ENCODE measurements at regions not wholly inside any gene's neighbourhood (a gene's known extent, or its start where the extent isn't known, plus 50 kb on each side); places are given as distances from the start of the nearest gene placed in this dataset.

DNA sequence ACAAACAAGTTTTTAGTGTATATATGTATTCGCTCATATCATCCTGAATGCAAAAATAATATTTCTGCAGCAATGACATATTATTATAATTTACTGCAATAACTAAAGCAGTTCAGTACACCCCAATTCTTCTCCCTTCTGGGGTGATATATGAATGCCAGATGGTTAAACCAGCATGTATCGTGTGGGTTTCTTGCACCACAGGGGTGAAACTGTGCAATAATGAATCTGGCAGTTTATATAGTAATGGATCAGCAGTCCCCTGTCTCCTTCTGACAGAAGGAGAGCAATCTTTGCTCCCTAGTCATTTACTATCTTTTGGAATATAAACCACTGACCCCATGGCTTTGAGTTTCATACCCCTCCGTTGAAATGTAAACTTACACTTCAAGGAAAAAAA is 228.6 kb upstream of the KLHL1 start:
- TF ChIP-seq, protein P1, sequence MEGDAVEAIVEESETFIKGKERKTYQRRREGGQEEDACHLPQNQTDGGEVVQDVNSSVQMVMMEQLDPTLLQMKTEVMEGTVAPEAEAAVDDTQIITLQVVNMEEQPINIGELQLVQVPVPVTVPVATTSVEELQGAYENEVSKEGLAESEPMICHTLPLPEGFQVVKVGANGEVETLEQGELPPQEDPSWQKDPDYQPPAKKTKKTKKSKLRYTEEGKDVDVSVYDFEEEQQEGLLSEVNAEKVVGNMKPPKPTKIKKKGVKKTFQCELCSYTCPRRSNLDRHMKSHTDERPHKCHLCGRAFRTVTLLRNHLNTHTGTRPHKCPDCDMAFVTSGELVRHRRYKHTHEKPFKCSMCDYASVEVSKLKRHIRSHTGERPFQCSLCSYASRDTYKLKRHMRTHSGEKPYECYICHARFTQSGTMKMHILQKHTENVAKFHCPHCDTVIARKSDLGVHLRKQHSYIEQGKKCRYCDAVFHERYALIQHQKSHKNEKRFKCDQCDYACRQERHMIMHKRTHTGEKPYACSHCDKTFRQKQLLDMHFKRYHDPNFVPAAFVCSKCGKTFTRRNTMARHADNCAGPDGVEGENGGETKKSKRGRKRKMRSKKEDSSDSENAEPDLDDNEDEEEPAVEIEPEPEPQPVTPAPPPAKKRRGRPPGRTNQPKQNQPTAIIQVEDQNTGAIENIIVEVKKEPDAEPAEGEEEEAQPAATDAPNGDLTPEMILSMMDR (IDR thresholded peaks at IDR 0.05) = no peak
- no peak for TF ChIP-seq ZFX (IDR thresholded peaks at IDR 0.05; ENCODE audit: borderline replicate concordance)
